NCI-H446 treated with DMSO at 0.1 percent for 48 hours (cell line): ENCODE measurements at regions not wholly inside any gene's neighbourhood (a gene's known extent, or its start where the extent isn't known, plus 50 kb on each side); places are given as distances from the start of the nearest gene placed in this dataset.

Experiments
- DNase-seq: peaks from one replicate; lab custom pipeline; 2025; lab: John Stamatoyannopoulos, UW

DNA sequence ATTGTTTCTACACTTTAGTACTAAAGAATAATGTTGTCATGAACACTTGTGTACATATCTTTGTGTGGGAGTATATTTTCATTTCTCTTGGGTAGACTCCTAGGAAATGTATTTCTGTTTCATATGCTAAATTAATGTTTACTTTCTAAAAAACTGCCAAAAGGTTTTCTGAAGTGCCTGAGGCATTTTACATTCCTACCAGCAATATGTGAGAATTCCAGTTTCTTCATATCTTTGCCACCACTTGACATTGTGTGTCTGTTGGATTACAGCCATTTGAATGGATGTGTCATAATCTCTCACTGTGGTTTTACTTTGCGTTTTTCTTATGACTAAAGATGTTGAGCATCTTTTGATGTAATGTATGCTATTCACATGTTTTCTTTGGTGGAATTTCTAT, 428.2 kb upstream of the KCNH7 start:
- no peak for DNase-seq

DNA sequence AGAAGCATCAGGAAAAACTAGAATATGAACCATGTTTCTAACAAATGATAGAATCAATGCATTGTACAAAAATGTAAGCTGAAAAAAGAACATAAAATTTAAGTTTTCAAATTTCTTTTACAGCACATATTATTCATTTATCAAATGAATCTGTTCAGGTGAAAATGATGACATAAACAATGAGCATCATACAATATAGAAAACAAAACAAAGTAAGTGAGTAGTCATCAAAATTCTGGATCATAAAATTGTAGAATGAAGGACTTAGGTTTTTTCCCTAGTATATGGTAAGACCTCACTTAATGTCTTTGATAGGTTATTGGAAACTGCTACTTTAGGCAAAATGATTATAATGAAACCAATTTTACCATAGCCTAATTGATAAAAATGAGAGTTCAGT, 427.0 kb upstream of the KCNH7 start:
- no peak for DNase-seq

DNA sequence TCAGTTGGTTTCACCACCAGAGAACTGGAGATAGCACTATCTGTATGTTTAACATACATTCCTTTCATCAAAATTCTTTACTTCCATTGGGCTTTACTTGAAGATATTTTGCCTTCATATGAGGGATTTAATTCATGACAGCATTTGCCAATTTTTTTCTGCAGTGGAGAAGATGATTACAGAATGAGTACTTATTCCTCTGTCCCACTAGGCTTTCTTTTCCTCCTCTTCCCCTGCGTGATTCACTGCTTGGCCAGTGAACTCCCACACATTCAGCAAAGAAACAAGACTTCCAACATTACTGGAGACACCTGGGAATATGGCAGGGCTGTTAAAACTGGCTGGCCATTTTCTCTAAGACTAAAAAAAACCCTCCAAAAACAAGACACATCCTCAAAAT, 425.8 kb upstream of the KCNH7 start:
- DNase-seq, result no peak

DNA sequence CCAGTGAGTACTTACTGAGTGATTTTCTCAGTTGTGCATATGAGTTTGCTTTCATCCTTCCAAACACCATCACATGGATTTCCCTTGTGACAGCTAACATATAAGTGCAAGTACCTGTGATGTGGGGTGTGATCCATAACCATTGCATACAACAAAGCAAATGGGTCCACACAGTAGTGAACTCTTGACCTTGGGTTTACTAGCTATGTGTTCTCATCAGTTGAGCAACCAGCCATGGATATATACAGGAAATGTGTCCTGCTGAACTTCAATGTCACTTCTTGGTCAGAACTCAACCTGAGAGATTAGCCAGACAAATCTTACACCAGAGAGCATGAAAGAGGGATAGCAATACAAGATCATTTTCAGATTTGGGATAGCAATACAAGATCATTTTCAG, 420.9 kb upstream of the KCNH7 start:
- no peak for DNase-seq

DNA sequence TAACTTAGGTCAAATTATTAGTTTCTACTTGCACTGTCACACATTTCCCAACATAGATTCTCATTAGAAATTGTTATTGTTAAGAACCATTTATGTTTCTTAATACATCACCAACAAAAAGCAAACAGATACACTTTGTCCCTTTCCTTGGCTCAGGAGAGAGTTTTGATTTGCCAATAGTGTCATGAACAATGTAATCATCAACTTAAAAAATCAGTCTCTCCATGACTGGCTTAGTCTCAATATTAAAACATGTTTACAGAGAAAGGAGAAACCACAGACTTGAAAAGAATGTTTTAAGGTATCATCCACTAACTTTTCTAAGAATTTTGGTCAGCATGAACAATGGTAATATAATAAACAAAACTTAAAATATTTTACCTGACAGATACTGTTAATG, 416.5 kb upstream of the KCNH7 start:
- no peak for DNase-seq

DNA sequence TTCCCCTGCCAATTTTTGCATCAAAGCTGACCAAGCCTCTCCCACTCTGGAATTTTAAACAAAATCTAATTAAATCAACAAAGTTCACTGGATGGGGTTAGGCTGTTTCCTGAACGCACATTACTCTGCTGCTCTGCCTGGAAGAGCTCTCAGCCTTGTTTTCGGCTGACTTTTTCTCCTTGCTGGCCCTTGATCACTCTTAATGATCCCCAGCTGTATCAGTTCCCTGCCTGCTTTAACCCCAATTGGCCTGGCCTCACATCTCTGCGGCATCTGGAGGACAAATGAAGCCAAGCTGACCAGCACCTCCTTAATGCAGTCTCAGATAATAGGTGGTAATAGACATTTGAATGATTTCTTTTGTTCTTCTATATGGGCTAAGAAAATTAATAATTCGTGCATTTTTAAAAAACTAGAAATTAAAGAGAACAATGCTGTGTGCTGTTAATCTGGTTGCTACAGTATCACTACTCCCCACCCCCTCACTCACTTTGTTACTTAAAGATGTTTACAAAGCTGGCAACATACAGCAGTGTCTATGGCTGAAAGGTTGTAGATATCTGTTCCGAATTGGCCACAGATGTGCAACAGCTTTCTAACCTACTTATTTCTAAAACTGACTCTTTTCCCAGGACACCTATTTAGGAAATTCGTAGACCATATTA, 415.2 kb upstream of the KCNH7 start:
- no peak for DNase-seq

DNA sequence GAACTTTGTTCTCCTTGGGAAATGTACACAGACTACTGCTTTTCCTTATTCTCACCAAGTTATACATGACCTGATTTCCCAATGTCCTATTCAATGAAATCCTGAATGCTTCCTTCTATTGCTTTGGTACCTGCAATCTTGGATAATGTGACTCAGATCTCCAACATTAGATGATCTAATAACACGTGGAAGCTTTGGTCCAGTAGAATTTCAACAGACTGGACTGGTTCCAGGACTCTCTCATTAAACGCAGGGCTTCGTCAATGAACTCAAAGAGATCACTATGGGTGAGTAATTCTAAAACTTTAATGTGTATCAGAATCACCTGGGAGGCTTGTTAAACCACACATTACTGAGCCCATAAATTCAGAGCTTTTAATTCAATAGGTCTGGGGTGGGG, 413.6 kb upstream of the KCNH7 start:
- DNase-seq, result no peak

DNA sequence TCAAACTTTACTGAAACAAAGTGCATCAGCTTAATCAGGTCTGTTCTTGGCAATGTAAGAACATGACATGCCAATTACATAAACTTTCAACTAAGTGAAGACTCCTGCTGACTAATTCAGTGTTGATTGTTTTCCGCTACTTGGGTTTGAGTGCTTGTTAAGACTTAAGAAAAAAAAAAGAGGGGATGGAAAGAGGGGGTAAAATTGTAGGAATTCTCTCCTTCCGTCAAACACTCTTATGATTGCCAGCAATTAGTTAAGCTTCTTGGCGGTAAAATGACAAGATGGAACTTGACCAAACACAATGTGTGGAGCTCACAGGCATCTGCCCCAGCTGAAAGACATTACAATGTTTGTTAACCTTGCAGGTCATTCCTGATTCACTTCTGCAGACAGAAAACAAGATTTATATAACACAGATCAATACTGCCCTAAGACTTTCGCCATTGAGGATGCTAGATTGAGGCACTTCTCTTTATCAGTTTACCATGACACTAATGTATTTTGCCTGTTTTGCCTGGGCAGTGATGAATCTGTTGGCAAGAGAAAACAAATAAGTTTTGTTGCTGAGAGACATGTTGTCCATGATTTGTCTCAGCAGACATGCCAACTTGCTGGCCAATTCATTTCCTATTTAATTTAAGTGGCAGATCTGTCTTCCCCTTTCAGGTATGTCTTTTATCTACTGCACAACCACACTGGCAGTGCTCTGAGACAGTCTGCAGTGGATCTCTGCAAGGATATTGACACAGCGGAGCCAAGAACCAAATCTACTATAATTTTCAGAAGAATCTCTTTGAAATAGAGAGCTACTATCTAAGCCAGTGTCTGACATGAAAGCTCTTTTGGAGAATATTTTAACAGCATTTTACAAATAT, 410.0 kb upstream of the KCNH7 start:
- peak; percentile 62 for DNase-seq

DNA sequence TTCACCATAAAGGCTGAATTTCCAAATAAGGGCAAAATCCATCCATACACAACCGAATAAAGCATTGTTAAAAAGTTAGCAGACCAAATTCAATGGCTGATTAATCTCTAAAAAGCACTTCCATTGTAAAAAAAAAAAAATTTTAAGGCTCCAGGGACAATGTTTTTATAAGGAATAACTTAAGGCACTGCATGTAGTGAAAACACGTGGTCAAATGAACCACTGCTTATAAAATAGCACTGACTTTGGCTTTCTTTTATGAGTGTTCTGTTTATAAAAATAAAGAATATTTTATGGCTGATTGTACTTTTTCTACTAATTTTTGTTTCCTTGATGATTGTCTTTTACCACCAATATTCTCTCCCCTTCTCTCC, 409.3 kb upstream of the KCNH7 start:
- no peak for DNase-seq

DNA sequence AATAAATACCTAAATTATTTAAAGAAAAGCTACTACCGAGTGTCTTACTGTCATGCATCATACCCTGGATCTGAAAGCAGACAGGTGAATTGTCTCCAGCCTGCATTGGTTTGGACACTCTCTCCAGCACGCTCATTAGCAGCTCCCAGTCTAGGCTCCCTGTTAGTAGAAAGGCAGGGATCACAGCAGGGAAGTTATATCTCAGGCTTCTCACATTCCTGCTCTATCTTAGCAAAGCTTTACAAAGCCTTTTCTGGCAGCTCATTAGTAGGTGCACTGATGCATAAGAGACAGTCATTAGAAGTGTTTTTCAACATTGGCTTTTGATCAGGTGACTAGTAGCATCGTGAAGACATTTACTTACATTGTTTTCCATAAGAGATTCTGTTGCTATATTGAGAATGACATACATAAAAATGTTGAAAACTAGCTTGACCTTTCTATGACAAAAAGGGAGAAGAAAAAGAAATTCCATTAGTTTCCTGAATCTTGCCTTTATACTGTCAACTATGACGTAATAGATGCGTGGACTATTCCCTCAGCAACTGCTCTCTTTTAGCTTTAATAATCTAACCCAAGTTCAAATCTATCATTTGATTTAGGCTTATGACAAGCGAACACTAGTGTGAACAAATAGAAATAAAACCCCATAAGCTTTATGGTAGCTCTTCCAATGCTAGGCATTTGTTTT, 408.7 kb upstream of the KCNH7 start:
- no peak for DNase-seq

DNA sequence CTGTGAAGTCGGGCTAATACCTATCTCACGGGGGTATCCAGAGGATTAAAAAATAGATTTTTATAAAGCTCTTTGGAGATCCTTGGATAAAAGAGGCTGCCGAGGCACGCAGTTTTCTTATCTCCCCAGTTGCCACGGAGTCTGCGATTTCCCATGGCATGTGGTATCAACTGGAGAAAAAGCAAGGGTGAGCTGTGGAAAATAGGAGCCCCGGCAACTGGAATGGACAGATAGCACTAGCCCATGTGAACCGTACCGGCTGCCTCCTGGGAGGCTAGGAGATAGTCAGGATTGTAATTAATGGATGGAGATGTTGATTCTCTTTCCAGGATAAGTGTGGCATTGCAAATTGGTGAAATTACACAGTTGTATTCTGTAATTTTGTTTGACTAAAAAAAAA, 407.6 kb upstream of the KCNH7 start:
- DNase-seq, result no peak

DNA sequence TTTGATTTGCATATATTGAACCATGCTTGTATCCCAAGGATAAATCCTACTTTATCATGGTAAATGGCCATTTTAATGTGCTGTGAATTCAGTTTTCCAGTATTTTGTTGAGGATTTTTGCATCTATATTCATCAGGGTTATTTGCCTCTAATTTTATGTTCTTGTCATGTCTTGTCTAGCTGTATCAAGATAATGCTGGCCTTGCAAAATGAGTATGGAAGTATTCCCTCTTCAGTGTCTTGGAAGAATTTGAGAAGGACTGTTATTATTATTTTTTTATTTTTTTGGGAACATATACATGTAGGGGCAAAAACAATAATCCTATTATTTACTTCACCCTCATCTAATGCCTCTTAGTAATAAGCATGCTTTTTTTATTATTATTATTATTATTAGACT, 398.0 kb upstream of the KCNH7 start:
- no peak for DNase-seq

DNA sequence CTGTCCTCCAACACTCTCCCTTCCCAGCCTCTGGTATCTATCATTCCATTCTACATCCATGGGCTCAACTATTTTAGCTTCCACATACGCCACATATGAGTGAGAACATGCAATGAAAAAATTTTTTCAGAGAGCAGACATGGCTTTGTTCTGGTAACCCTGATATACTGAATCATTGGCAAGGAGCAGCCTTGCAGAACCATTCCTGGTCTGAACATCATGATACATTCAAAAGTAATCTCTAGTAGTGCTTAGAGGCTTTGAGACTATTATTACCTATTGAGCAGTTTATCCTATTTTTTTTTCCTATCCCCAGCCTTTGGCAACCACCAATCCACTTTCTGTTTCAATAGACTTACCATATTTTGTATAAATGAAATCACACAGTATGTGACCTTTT, 393.1 kb upstream of the KCNH7 start:
- DNase-seq, result no peak

DNA sequence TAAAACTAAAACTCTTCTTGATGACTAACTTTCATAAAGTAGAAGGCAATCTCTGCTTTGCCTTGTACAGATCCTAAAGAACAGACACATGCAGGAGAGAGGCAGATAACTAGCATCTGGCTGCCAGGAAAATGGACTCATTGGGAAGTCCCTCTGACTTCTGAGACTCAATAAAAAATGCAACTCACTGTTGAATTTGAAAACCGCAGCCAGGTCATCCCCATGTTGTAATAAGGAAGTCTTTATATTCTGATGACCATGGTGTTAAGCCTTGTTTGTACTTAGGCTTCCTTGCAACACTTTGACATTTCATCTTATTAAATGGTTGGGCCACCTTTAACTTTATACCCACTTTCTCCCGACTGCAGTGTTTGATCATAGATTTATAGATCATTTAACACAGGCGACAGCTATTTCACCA, 375.1 kb upstream of the KCNH7 start:
- no peak for DNase-seq

DNA sequence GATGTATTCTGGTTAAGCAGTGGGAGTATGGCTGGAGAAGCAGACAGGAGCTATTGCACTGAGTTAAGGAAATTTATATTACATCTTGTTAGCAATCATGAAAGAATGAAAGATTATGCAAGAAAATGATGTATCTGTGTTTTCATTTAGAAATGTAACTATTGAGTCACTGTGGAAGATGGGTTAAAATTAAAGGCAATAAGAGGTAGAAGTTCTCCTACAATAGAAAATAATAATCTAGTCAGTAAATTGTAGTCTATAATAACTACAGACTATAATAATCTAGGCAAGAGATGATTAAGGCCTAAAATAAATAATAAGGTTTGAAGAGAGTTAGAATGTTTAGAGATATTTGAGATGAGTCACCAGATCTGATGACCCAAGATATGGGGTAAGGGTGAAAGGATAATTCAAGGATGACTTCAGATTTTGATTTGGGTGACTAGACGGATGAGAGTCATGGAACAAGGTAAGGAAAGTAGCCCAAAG, 371.9 kb upstream of the KCNH7 start:
- DNase-seq, result no peak

DNA sequence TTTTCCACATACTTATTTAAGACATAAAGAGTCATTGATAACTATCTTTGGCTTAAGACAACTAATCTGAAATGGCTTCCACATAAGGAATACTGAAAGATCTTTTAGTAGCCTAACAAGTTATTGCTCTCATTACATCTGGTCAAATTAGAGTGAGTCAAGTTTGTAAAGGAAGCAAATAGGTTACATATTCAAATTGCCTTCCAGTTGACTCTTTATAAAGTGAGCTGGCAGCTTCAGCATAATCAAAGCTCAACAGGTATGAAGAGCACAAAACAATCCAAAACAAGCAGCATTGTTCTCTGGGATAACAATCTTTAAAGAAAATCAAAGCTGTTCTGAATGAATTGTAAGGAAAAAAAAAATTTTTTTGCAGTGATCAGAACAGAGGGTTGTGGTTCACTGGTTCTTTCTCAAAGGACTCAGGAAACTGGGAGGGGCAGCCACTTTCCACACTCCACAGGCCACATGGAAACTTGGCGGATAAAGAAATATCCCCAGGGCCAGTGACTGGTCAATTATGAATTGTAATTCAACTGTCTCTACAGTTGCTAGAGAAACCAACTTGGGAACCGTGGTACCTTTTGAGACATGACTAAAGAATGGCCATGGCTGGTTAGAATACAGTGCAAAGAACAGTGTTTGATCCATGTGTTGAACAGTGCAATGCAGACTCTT, 369.3 kb upstream of the KCNH7 start:
- no peak for DNase-seq

DNA sequence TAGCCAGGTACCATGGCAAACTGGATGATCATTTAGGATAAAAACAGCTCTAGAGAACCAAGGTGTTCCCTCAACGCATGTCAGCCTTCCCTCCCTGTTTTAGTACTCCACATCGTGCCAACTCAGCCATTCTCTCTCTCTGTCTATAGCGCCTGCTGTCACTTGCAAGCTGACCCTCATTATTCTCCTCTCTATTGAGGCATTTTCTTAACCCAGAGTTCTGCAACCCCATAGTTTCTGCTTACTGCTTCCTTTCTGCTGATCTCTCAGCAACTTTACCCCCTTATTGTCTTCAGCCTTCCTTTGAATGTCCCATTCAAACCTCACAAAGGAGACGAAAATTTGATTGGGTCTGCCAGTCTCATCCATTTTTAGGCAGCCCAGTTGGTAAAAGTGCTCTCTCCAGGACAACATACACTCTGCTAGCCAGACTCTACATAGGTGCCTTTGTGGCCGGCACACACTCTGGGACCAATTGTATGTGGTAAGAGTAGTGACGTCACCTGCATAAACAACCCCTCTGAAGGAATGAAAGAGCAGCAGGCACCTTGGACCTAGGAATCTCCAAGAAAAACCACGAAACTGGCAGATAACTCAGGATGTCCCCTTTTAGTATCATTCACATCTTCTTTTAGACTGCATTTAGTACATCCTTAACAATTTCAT, 367.2 kb upstream of the KCNH7 start:
- no peak for DNase-seq

DNA sequence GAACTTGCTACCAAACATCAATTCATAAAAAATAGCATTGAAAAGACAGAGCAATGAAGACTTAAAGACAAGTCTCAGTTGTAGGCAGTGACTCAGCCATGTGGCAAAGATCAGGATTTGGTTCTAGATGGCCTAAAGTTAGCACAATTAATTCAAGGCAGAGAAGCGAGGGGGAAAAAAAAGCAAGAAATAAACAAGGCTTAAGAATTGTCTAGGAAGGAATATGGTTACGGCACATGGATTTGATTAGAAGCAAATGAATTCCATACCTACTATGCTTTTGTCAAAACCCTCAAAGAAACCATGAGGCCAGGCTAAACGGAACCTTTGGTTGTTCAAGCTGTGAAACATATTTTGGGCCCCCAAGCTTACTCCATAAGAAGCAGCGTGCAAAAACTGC, 362.2 kb upstream of the KCNH7 start:
- no peak for DNase-seq

DNA sequence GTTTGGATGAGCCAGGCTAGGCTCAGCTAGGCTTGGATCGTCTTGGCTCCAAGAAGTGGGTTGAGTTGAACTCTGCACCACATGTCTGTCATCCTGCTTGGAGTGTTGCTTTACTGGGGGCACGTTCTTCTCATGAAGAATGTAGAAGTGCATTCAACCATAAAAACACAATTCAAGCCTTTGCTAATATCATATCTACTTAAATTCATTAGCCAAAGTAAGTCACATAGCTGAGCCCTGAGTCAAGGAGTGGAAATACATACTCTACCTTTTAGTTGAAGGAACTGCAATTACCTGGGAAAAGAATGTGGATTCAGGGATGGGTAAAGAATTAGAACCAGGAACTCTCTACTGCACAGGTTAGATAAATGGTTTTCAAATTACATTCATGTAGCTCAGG, 360.4 kb upstream of the KCNH7 start:
- no peak for DNase-seq

DNA sequence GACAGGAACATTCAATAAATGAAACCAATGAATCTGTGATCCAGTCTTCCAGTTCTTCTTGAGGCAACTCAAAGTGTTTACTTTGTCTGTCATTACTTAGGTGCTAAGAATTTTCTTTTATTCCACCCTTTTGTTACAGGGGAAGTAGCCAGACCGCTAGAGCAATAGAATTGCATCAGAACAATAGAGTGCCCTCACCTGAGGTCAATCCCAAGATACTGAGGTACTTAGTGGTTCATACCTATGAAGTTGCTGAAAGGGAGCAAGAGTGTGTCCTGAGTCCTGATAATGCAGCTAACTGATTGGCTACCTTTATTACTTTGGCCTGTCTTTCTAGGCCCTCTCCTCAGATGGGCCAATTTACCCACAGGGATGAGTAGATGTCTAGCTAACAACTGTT, 359.4 kb upstream of the KCNH7 start:
- DNase-seq, result no peak

DNA sequence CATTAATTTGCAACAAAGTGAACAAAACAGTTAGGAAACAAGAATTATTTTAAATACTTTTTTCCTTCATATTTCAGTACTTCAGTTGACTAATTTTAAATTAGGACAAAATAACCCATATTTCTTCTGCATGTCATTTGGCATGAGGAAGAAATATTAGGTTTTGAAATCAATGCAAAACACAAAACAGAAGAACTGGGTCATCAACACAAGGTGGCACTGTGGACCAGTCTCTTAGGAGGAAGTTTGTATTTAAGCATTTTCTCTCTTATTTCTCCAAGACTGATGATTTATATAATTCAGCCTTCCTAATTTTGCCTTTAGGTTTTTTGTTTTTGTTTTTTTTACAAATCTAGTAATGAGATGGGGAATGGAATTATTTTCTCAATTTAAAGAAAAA, 352.8 kb upstream of the KCNH7 start:
- peak; percentile 3 for DNase-seq
